Activated CD8-positive, alpha-beta memory T cell treated with anti-CD3 and anti-CD28 coated beads for 36 hours (primary cell): ENCODE measurements at regions not wholly inside any gene's neighbourhood (a gene's known extent, or its start where the extent isn't known, plus 50 kb on each side); places are given as distances from the start of the nearest gene placed in this dataset.

Source experiments
- CTCF ChIA-PET: fragments of 350-600 bp; sonication (Branson Sonifier 250); formaldehyde crosslinking; loops from one replicate; lab custom pipeline; 2021; ENCODE audit warnings: antibody characterized with exemption; lab: Charles Lee
- POLR2A ChIA-PET: fragments of 350-600 bp; sonication (Branson Sonifier 250); formaldehyde crosslinking; loops from one replicate; lab custom pipeline; 2021; ENCODE audit warnings: antibody characterized with exemption; lab: Charles Lee

GRCh38 chr14:105844810-105845724, 318.7 kb downstream of the TMEM121 start:
- ChIA-PET POLR2A (no interaction called here), CTCF (interaction anchor here (0.8 kb wide), 1 partner anchor 92 kb away, joined by 5 read pairs; no protein-coding TSS in a partner anchor)

DNA sequence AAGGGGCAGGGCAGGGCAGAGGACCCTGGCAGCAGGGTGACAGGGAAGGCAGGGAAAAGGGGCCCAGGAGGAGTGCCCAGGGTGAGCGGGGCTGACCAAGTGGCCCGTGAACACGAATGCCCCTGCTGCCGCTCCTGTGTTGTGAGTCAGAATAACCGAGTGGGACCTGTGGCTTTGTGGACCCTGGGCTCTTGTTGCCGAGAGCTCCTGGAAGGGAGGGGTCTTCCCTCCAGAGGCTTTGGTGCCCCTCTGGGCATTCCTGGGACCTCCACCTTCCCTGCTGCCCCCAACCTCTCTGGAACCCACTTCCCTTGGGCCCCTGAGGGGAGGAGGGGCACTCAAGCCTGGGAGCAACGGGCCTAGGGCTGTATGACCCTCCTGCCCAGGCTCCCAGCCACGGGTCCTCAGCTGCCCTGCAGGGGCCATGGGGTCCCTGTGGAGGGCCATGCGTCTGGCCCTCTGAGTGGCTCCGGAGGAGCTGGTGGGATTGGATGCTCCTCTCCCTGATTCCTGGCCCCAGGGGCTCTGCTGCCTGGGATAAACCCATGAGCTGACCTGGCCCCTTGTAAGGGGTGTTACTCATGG, 319.4 kb downstream of the TMEM121 start:
- POLR2A ChIA-PET, result no interaction called here
- CTCF ChIA-PET, result no interaction called here

DNA sequence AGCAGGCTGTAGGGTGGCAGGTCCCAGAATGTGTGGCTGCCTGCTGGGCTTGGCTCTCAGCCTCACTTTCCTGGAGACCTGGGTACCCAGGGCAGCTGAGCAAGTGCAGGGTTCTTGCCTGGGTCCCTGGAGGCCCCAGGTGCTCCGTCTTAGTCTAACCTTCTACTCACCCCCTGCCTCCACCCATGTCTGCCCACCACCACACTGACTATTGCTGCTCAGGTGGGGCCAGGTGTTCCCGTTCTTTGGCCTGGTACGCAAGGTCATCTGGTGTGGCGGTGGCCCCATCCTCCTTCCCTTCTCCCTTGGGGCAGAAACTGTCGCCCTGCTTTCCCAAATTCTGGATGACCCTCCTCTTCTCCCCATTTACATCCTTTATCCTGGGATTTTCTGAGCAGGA, 319.9 kb downstream of the TMEM121 start:
- ChIA-PET POLR2A (no interaction called here), CTCF (no interaction called here)

- POLR2A ChIA-PET, result no interaction called here
- CTCF ChIA-PET, result no interaction called here
Measured at GRCh38 chr14:105847400-105847799, 321.0 kb downstream of the TMEM121 start.

DNA sequence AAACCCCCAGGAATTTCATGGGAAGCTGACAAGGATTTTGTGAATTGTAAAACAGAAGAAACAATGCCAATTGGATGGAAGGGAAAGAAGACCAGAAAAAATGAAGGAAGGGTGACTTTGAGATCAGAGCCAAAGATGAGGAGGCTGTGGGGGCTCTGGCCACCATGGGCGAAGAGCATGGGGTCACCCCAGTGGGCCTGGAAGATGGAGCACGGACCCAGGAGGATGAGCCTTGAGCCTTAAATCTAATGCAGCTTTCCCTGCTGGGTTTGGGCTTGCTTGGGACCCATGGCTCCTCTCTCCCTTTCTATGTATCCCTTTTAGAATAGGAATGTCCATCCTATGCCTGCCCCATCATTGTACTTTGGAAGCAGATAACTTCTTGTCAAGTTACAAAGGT, 322.2 kb downstream of the TMEM121 start:
- POLR2A ChIA-PET, result no interaction called here
- CTCF ChIA-PET, result no interaction called here

- CTCF ChIA-PET, result no interaction called here
Measured at GRCh38 chr14:105849933-105850626, 323.7 kb downstream of the TMEM121 start.

DNA sequence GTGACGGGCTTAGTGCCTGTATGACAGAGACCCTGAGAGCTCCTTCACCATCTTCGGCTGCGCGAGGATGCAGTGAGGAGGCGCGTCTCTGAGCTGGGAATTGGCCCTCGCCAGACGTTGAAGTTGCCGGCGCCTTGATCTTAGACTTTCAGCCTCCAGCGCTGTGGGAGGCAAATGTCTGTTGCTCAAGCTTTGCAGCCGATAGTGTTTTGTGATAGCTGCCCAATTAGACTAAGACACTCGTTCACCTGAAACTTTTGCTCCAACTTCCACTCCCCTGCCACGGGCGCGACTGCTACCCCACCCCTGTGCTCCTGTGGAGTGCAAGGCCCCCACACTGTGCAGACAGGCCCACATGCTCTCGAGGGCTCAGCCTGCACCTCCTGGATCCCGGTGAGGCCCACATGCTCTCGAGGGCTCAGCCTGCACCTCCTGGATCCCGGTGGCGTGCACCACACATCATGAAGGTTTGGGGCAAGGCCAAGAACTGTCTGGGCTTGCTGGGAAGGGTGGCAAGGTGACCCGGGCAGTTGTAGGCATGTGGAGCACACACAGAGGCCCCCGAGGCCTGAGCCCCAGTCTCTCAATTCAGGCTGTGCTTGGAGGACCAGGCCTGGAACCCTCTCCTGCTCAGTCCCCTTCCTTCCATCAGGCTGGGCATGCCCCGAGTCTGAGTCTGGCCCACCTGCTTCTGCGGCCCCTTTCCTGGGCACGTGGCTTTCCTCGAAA, 324.6 kb downstream of the TMEM121 start:
- POLR2A ChIA-PET, result no interaction called here
- CTCF ChIA-PET, result no interaction called here

More at GRCh38 chr14:105849933-105850626, 323.7 kb downstream of the TMEM121 start:
- POLR2A ChIA-PET, result no interaction called here

GRCh38 chr14:105851716-105852377, 325.5 kb downstream of the TMEM121 start:
- CTCF ChIA-PET, result no interaction called here
- POLR2A ChIA-PET, result no interaction called here

- CTCF ChIA-PET, result no interaction called here
Measured at GRCh38 chr14:105852378-105853088, 326.1 kb downstream of the TMEM121 start.

DNA sequence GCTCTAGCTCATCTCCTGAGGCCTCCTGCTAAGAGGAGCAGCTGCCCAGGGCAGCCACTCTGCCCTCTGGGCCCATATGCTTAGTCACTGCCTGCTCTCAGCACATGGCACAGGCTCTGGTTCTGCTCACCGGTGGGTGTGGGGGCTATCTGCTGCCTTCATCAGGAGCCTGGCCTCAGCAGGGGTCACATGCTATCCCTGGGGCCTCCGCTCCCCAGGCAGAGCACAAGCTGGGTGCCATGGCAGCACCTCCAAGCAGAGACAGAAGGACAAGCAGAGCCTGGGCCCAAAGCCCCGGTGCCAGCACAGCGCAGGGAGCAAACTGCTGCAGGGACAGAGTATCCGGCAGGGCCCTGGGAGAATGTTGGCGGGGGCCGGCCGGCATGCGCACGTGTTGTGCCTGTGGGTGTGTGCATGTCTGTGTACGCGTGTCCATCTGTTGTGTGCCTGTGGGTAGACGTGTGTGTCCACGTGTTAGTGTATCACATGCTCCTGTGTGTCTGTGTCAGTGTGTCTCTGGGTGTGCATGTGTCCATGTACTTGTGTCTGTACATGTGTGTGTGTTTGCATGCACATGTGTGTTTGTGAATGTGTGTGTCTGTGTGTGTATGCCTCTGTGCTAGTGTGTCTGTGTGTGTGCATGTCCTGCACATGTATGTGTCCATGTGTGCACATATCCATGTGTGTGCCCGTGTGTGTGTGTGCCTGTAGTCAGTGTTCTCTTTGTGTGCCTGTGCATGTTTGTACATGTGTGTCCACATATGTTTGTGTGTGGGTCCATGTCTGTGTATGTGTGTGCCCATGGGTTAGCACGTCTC, 326.9 kb downstream of the TMEM121 start:
- CTCF ChIA-PET, result no interaction called here

More at GRCh38 chr14:105852378-105853088, 326.1 kb downstream of the TMEM121 start:
- POLR2A ChIA-PET, result no interaction called here

GRCh38 chr14:105853907-105854599, 327.7 kb downstream of the TMEM121 start:
- CTCF ChIA-PET, result no interaction called here
- POLR2A ChIA-PET, result no interaction called here

More for the DNA sequence above, 326.9 kb downstream of the TMEM121 start:
- POLR2A ChIA-PET, result no interaction called here

GRCh38 chr14:105854600-105855245, 328.3 kb downstream of the TMEM121 start:
- CTCF ChIA-PET, result no interaction called here
- POLR2A ChIA-PET, result no interaction called here

GRCh38 chr14:105855246-105855892, 329.0 kb downstream of the TMEM121 start:
- POLR2A ChIA-PET, result no interaction called here
- CTCF ChIA-PET, result no interaction called here

GRCh38 chr14:105855893-105856675, 329.7 kb downstream of the TMEM121 start:
- CTCF ChIA-PET, result interaction anchor here (0.8 kb wide), 1 partner anchor 19 kb away, joined by 3 read pairs; no protein-coding TSS in a partner anchor
- POLR2A ChIA-PET, result no interaction called here

DNA sequence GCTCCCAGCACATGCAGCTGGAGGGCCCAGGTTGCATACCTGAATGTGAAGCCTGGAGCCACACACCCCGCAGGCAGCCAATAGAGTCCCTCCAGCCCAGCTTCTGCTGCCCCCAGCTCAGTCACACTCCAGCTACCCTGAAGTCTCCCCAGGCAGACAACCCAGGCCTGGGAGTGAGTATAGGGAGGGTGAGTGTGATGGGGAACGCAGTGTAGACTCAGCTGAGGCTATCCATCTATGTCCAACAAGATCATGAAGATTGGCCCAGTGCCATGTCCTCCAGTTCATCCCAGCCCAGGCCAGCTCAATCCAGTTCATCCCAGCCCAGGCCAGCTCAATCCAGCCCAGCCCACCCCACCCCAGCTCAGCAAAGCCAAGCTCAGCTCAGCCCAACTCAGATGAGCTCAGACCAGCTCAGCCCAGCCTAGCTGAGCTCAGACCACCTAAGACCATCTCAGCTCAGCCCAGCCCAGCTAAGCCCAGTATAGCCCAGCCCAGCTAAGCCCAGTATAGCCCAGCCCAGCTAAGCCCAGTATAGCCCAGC, 330.4 kb downstream of the TMEM121 start:
- ChIA-PET POLR2A (no interaction called here), CTCF (interaction anchor here (0.8 kb wide), 1 partner anchor 18 kb away, joined by 3 read pairs; no protein-coding TSS in a partner anchor)
